A549 (cell line): ENCODE measurements at regions not wholly inside any gene's neighbourhood (a gene's known extent, or its start where the extent isn't known, plus 50 kb on each side); places are given as distances from the start of the nearest gene placed in this dataset.
A peak's percentile ranks its signal among the peaks of the same experiment; 100 is the strongest.

Source experiments
- ATAC-seq, 2 experiments: fragments of 200-7000 bp in 1 of 2; fragments of >200 bp in 1 of 2; cut with Nextera tagmentation in 1 of 2; cut with Tn5 transposase in 1 of 2; 3 replicates each; pipeline versions ENCODE4 v1.8.0 to v1.9.1; 2018 to 2020; ENCODE audit warnings: mild to moderate bottlenecking in 1 of 2, moderate library complexity in 1 of 2
- CTCF ChIA-PET: fragments of 300-600 bp; sonication (Branson Sonifier 250); formaldehyde crosslinking; extraction: SDS; loops from one replicate; lab custom pipeline; 2021; ENCODE audit warnings: antibody characterized with exemption, inconsistent platforms; lab: Yijun Ruan, JAX
- POLR2A ChIA-PET: fragments of 350-600 bp; formaldehyde crosslinking; extraction: SDS; loops from one replicate; lab custom pipeline; 2021; ENCODE audit warnings: antibody characterized with exemption, inconsistent platforms; lab: Yijun Ruan, JAX
- DNase-seq, 2 experiments: peaks; one replicate each; pipeline versions ENCODE4 v3.0.0 to v3.0.0-alpha.2; 2011 to 2016; ENCODE audit warnings: low read depth in 1 of 2, low spot score in 1 of 2
- FAIRE-seq: peaks from 2 replicates; lab custom pipeline; 2011; peaks lifted over from hg19 to GRCh38; lab: Jason Lieb, UNC
- H3K27ac ChIP-seq, 2 experiments: fragments of >200 bp; sonication (Bioruptor Twin); formaldehyde crosslinking; 3 replicates each; pipeline ENCODE4 v1.5.1; 2016 to 2017
- H3K4me1 ChIP-seq: fragments of >200 bp; sonication (Bioruptor Twin); formaldehyde crosslinking; 3 replicates; pipeline ENCODE4 v1.6.1; 2016
- H3K4me2 ChIP-seq: fragments of >200 bp; sonication (Bioruptor Twin); formaldehyde crosslinking; 3 replicates; pipeline ENCODE4 v1.6.1; 2016
- H3K4me3 ChIP-seq: fragments of >200 bp; sonication (Bioruptor Twin); formaldehyde crosslinking; 3 replicates; pipeline ENCODE4 v1.5.1; 2016
- H3K9me3 ChIP-seq: fragments of >200 bp; sonication (Bioruptor Twin); formaldehyde crosslinking; 3 replicates; pipeline ENCODE4 v1.6.1; 2016
- CHD2 ChIP-seq: fragments of 150-350 bp; IDR thresholded peaks from 2 replicates; pipeline ENCODE4 v1.6.1; 2014; ENCODE audit warnings: low read length; ENCODE audit not compliant: partially characterized antibody
- CHD4 ChIP-seq: fragments of 200-600 bp; sonication (generic); IDR thresholded peaks from 2 replicates; pipeline ENCODE4 v1.6.1; 2016; ENCODE audit warnings: antibody characterized with exemption, mild to moderate bottlenecking, borderline replicate concordance
- EP300 ChIP-seq, 2 experiments: fragments of >200 bp; sonication (Bioruptor Twin); formaldehyde crosslinking; IDR thresholded peaks; 2 replicates in 1 of 2; 3 replicates in 1 of 2; pipeline ENCODE4 v1.6.1; 2016 to 2017
- ESRRA ChIP-seq: fragments of 150-350 bp; IDR thresholded peaks from 2 replicates; pipeline ENCODE4 v1.6.1; 2014; ENCODE audit warnings: mild to moderate bottlenecking, low read length, borderline replicate concordance
- FOSL2 ChIP-seq, 2 experiments: fragments of 450-650 bp in 1 of 2; fragments of >200 bp in 1 of 2; sonication (Bioruptor Twin) in 1 of 2; formaldehyde crosslinking; IDR thresholded peaks; 2 replicates each; pipeline versions ENCODE4 v1.5.0 to v1.6.1; 2016 to 2020; ENCODE audit warnings: mild to moderate bottlenecking in 1 of 2, moderate library complexity in 1 of 2
- HOXB13 ChIP-seq: fragments of 250-450 bp; sonication (Bioruptor Pico); IDR thresholded peaks from 2 replicates; pipeline ENCODE4 v1.5.0; 2020; ENCODE audit warnings: low read depth, mild to moderate bottlenecking, moderate library complexity
- HOXB5 ChIP-seq: fragments of 250-450 bp; sonication (Bioruptor Pico); IDR thresholded peaks from 2 replicates; pipeline ENCODE4 v1.5.0; 2020; ENCODE audit warnings: mild to moderate bottlenecking, moderate library complexity
- KDM5A ChIP-seq: fragments of 200-600 bp; sonication (generic); IDR thresholded peaks from 2 replicates; pipeline ENCODE4 v1.6.1; 2016; ENCODE audit warnings: antibody characterized with exemption, mild to moderate bottlenecking
- MAFK ChIP-seq: fragments of 450-650 bp; IDR thresholded peaks from 2 replicates; pipeline ENCODE4 v1.6.1; 2014; ENCODE audit not compliant: partially characterized antibody
- MAZ ChIP-seq: fragments of 150-350 bp; IDR thresholded peaks from 2 replicates; pipeline ENCODE4 v1.6.1; 2014; ENCODE audit warnings: antibody characterized with exemption, low read depth, low read length, borderline replicate concordance
- NFE2L2 ChIP-seq: fragments of 150-350 bp; conservative IDR thresholded peaks from 2 replicates; pipeline ENCODE4 v1.6.1; 2014; ENCODE audit warnings: low read length
- PBX3 ChIP-seq: IDR thresholded peaks from 2 replicates; pipeline ENCODE4 v1.6.1; 2012
- PHF8 ChIP-seq: fragments of 200-600 bp; sonication (generic); IDR thresholded peaks from 2 replicates; pipeline ENCODE4 v1.6.1; 2016; ENCODE audit warnings: low read depth, mild to moderate bottlenecking, antibody characterized with exemption, moderate library complexity, borderline replicate concordance
- POLR2A ChIP-seq: IDR thresholded peaks from 2 replicates; pipeline ENCODE4 v1.6.1; 2012; ENCODE audit warnings: mild to moderate bottlenecking, low read length
- RAD21 ChIP-seq, 2 experiments: fragments of >200 bp in 1 of 2; sonication (Bioruptor Twin) in 1 of 2; formaldehyde crosslinking in 1 of 2; IDR thresholded peaks in 1 of 2; conservative IDR thresholded peaks in 1 of 2; 2 replicates in 1 of 2; 3 replicates in 1 of 2; pipeline ENCODE4 v1.6.1; 2012 to 2018; ENCODE audit warnings: inconsistent platforms in 1 of 2
- RARB ChIP-seq: fragments of 250-450 bp; sonication (Bioruptor Pico); IDR thresholded peaks from 2 replicates; pipeline ENCODE4 v1.8.0; 2021; ENCODE audit warnings: mild to moderate bottlenecking, moderate library complexity
- RFX5 ChIP-seq: fragments of 450-650 bp; IDR thresholded peaks from 2 replicates; pipeline ENCODE4 v1.7.1; 2014; ENCODE audit warnings: antibody characterized with exemption, mild to moderate bottlenecking, moderate library complexity
- SMC3 ChIP-seq: fragments of >200 bp; sonication (Bioruptor Twin); formaldehyde crosslinking; IDR thresholded peaks from 3 replicates; pipeline ENCODE4 v1.6.1; 2018; ENCODE audit warnings: inconsistent platforms
- SREBF2 ChIP-seq: fragments of 450-650 bp; IDR thresholded peaks from 2 replicates; pipeline ENCODE4 v1.6.1; 2014; ENCODE audit warnings: mild to moderate bottlenecking, moderate library complexity
- TFCP2L1 ChIP-seq: fragments of 250-450 bp; sonication (Bioruptor Pico); IDR thresholded peaks from 2 replicates; pipeline ENCODE4 v1.5.0; 2021; ENCODE audit warnings: mild to moderate bottlenecking
- ZFP36 ChIP-seq: fragments of 450-650 bp; IDR thresholded peaks from 2 replicates; pipeline ENCODE4 v1.6.1; 2014; ENCODE audit warnings: borderline replicate concordance; ENCODE audit not compliant: partially characterized antibody
- WGBS: methylation state at CpG from one replicate; pipeline ENCODE4 v1.1.6; 2017; ENCODE audit errors: missing lambda C conversion rate; 5-methylcytosine and 5-hydroxymethylcytosine counted together

- TF ChIP-seq ZFP36 (no peak), CHD2 (no peak), MAFK (no peak)
Observed at GRCh38 chr2:217225596-217225995, 365.7 kb upstream of the TNP1 start (continued).

- DNase-seq, result peak in 1 of 2 experiments; percentile 52
- Histone ChIP-seq H3K4me2 (peak overlapping the region; percentile 17; the same call in 1 of the 3 replicates), H3K27ac (no peak overlapping the region), H3K4me3 (no peak overlapping the region), H3K4me1 (peaks cover 6% of the 10 kb centered on the region; the same call in 1 of the 3 replicates), H3K9me3 (no peaks in the 10 kb centered on the region)
- TF ChIP-seq FOSL2 (IDR thresholded peaks at IDR 0.05), result no peak
- 0 out of 2 replicates have a peak, but pooled peaks have one; percentile 15 for TF ChIP-seq FOSL2 (CRISPR knock-in tag; IDR thresholded peaks at IDR 0.05)
- no peak for TF ChIP-seq RARB (CRISPR knock-in tag)
- CTCF ChIA-PET, result no interaction called here
- POLR2A ChIA-PET, result no interaction called here
- peak in 1 of 2 experiments; percentile 45; a peak in 2 of 6 replicates for ATAC-seq
- 54% methylated on average over 8 of the region's 8 CpGs for WGBS
- no peak for FAIRE-seq
Observed at GRCh38 chr2:217223222-217223930, 363.5 kb upstream of the TNP1 start.

GRCh38 chr2:217222309-217222910, 362.5 kb upstream of the TNP1 start:
- POLR2A ChIA-PET, result no interaction called here
- peaks cover 6% of the 10 kb centered on the region; the same call in 1 of the 3 replicates for H3K4me1 ChIP-seq
- H3K27ac ChIP-seq, result no peak overlapping the region
- no peaks in the 10 kb centered on the region for H3K9me3 ChIP-seq
- FAIRE-seq, result no peak
- no peak overlapping the region for H3K4me2 ChIP-seq
- no peak overlapping the region for H3K4me3 ChIP-seq
- no peak for ATAC-seq
- CTCF ChIA-PET, result no interaction called here
- WGBS, result 77% methylated on average over 5 of the region's 5 CpGs
- DNase-seq, result no peak
- no peak for TF ChIP-seq RAD21 (conservative IDR thresholded peaks at IDR 0.05 in 1 of 2, IDR thresholded peaks at IDR 0.05 in 1 of 2)
- no peak for TF ChIP-seq PBX3
- TF ChIP-seq HOXB5 (CRISPR knock-in tag), result no peak
- TF ChIP-seq POLR2A, result no peak
- TF ChIP-seq KDM5A, result no peak
- no peak for TF ChIP-seq TFCP2L1 (CRISPR knock-in tag)
- TF ChIP-seq SREBF2, result no peak
- no peak for TF ChIP-seq CHD4
- TF ChIP-seq EP300 (IDR thresholded peaks at IDR 0.05), result no peak
- TF ChIP-seq MAZ, result no peak
- no peak for TF ChIP-seq ESRRA
- no peak for TF ChIP-seq PHF8
- no peak for TF ChIP-seq RFX5
- no peak for TF ChIP-seq SMC3
- TF ChIP-seq HOXB13 (CRISPR knock-in tag), result no peak
- TF ChIP-seq NFE2L2, result no peak
